Sigmoid colon (tissue), 6 donors: ENCODE measurements at regions not wholly inside any gene's neighbourhood (a gene's known extent, or its start where the extent isn't known, plus 50 kb on each side); places are given as distances from the start of the nearest gene placed in this dataset.

ENCODE experiments used
- DNase-seq: peaks from one replicate; pipeline ENCODE4 v3.0.0-alpha.2; 2019
- H3K27ac ChIP-seq, 4 donors: fragments of 200-600 bp; sonication (generic); one replicate each; pipeline ENCODE4 v1.5.1; 2016 to 2019; ENCODE audit warnings: mild to moderate bottlenecking in 1 of 4
- H3K27me3 ChIP-seq, 3 donors: fragments of 200-600 bp; sonication (generic); one replicate each; pipeline ENCODE4 v1.5.1; 2019; ENCODE audit warnings: mild to moderate bottlenecking in 1 of 3
- H3K36me3 ChIP-seq, 4 donors: fragments of 200-600 bp; sonication (generic); one replicate each; pipeline ENCODE4 v1.5.1; 2016 to 2019
- H3K4me1 ChIP-seq, 4 donors: fragments of 200-600 bp; sonication (generic); one replicate each; pipeline ENCODE4 v1.5.1; 2017 to 2019
- H3K4me3 ChIP-seq, 4 donors: fragments of 200-600 bp; sonication (generic); one replicate each; pipeline ENCODE4 v1.5.1; 2017 to 2019; ENCODE audit warnings: mild to moderate bottlenecking in 2 of 4, moderate library complexity in 1 of 4
- H3K9me3 ChIP-seq, 4 donors: fragments of 200-600 bp in 3 of 4; sonication (generic) in 3 of 4; one replicate each; pipeline versions ENCODE4 v1.5.1 to v1.6.1; 2013 to 2019
- EP300 ChIP-seq, 4 donors: sonication (generic); formaldehyde crosslinking; IDR thresholded peaks; one replicate each; pipeline ENCODE4 v1.6.1; 2017; ENCODE audit warnings: antibody characterized with exemption in 4 of 4
- POLR2A ChIP-seq, 2 donors: fragments of 450-650 bp; IDR thresholded peaks; one replicate each; pipeline ENCODE4 v1.6.1; 2016; ENCODE audit warnings: antibody characterized with exemption in 2 of 2, mild to moderate bottlenecking in 2 of 2, moderate library complexity in 2 of 2
- POLR2AphosphoS5 ChIP-seq, 4 donors: sonication (generic); formaldehyde crosslinking; IDR thresholded peaks; one replicate each; pipeline ENCODE4 v1.6.1; 2017; ENCODE audit warnings: antibody characterized with exemption in 4 of 4
- WGBS, 2 donors: extraction: QIAGEN DNeasy Blood & Tissue Kit; methylation state at CpG; one replicate each; pipeline ENCODE4 v1.1.7; 2013; 5-methylcytosine and 5-hydroxymethylcytosine counted together
- intact Hi-C: fragments of 100-400 bp; cut with DNase I; formaldehyde crosslinking; loops from one replicate; pipeline ENCODE4 v1.15.1; 2023
- TF ChIP-seq, protein P1 (sequence below), 4 experiments: fragments of 450-650 bp in 3 of 4; fragments of 200-600 bp in 1 of 4; IDR thresholded peaks; one replicate each; pipeline ENCODE4 v1.5.1; 2016 to 2019; ENCODE audit warnings: antibody characterized with exemption in 4 of 4, mild to moderate bottlenecking in 3 of 4, moderate library complexity in 2 of 4
- donor health status: healthy with polysubstance abuse.
- donor health status: healthy.

DNA sequence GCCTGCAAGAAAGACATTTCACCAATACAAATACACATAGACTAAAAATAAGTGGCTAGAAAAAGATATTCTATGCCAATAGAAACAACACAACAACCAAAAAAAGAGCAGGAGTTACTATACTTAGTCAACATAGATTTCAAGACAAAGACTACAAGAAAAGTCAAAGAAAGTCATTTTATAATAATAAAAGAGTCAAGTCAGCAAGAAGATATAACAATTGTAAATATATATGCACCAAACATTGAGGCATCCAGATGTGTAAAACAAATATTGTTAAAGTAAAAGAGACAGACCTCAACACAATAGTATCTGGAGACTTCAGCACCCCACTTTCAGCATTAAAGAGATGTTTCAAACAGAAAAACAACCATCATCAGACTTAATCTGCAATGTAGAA, 104.6 kb downstream of the AMY1C start:
- Histone ChIP-seq H3K9me3 (peaks cover 0 to 5% (median 0%) of the 10 kb centered on the region in 4 donors), H3K27me3 (no peaks in the 10 kb centered on the region), H3K4me3 (no peak overlapping the region), H3K4me1 (no peaks in the 10 kb centered on the region), H3K36me3 (no peaks in the 10 kb centered on the region), H3K27ac (no peak overlapping the region)
- TF ChIP-seq, protein P1, sequence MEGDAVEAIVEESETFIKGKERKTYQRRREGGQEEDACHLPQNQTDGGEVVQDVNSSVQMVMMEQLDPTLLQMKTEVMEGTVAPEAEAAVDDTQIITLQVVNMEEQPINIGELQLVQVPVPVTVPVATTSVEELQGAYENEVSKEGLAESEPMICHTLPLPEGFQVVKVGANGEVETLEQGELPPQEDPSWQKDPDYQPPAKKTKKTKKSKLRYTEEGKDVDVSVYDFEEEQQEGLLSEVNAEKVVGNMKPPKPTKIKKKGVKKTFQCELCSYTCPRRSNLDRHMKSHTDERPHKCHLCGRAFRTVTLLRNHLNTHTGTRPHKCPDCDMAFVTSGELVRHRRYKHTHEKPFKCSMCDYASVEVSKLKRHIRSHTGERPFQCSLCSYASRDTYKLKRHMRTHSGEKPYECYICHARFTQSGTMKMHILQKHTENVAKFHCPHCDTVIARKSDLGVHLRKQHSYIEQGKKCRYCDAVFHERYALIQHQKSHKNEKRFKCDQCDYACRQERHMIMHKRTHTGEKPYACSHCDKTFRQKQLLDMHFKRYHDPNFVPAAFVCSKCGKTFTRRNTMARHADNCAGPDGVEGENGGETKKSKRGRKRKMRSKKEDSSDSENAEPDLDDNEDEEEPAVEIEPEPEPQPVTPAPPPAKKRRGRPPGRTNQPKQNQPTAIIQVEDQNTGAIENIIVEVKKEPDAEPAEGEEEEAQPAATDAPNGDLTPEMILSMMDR (IDR thresholded peaks at IDR 0.05) = no peak
- TF ChIP-seq EP300 (IDR thresholded peaks at IDR 0.05) = no peak
- TF ChIP-seq POLR2AphosphoS5 (IDR thresholded peaks at IDR 0.05) = no peak
- no peak for TF ChIP-seq POLR2A (IDR thresholded peaks at IDR 0.05)
- no peak for DNase-seq
- intact Hi-C loops = no loop called here

DNA sequence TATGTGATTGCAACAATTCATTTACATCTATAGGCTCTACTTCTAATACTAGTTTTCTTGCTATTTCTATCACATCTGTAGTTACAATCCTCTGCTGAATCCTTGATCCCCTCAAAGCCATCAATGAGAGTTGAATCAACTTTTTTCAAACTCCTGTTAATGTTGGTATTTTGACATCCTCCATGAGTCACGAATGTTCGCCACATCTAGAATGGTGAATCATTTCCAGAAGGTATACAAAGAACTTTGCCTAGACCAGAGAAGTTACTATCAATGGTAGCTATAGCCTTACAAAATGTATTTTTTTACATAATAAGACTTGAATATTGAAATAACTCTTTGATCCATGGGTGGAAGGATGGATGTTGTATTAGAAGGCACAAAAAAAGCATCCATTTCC, 110.0 kb downstream of the AMY1C start:
- Histone ChIP-seq H3K4me1 (no peaks in the 10 kb centered on the region), H3K4me3 (no peak overlapping the region), H3K27me3 (no peaks in the 10 kb centered on the region), H3K27ac (no peak overlapping the region), H3K36me3 (no peaks in the 10 kb centered on the region), H3K9me3 (no peaks in the 10 kb centered on the region)
- no peak for DNase-seq
- TF ChIP-seq POLR2AphosphoS5 (IDR thresholded peaks at IDR 0.05) = no peak
- TF ChIP-seq POLR2A (IDR thresholded peaks at IDR 0.05) = no peak
- TF ChIP-seq EP300 (IDR thresholded peaks at IDR 0.05) = no peak
- TF ChIP-seq, protein P1 (IDR thresholded peaks at IDR 0.05) = no peak
- 88 to 89% methylated on average over 2 of the region's 2 CpGs for WGBS, 2 donors
- intact Hi-C loops = no loop called here

- Histone ChIP-seq H3K4me3 (no peak overlapping the region), H3K27ac (no peak overlapping the region), H3K36me3 (no peaks in the 10 kb centered on the region), H3K4me1 (no peaks in the 10 kb centered on the region), H3K27me3 (no peaks in the 10 kb centered on the region), H3K9me3 (no peaks in the 10 kb centered on the region)
- DNase-seq = no peak
- intact Hi-C loops = no loop called here
- TF ChIP-seq, protein P1 (IDR thresholded peaks at IDR 0.05) = no peak
- no peak for TF ChIP-seq POLR2A (IDR thresholded peaks at IDR 0.05)
- no peak for TF ChIP-seq EP300 (IDR thresholded peaks at IDR 0.05)
- no peak for TF ChIP-seq POLR2AphosphoS5 (IDR thresholded peaks at IDR 0.05)
- 76 to 83% methylated on average over 3 of the region's 3 CpGs for WGBS, 2 donors
These were observed 149.1 kb downstream of the AMY1C start for GRCh38 chr1:103898576-103899345.

DNA sequence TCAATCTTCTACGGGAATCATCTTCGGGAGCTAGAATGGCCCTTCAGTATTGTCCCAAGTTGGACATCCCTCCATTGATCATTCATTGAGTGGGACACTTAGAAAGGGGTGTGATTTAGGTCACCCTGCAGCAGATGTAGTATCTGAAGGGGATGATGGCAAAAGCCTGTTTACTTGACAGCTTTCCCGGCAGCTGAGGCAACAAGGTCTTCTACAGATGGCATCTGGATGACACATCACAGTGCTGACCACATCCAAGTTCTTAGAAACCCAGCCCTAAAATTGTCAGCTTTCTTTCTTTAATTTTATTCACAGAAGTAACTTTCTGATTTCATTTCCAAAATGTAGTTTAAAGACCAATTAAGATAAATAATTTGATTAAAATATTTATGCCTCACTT, 150.3 kb downstream of the AMY1C start:
- no peaks in the 10 kb centered on the region for H3K4me1 ChIP-seq
- intact Hi-C loops = no loop called here
- no peaks in the 10 kb centered on the region for H3K36me3 ChIP-seq
- no peaks in the 10 kb centered on the region for H3K27me3 ChIP-seq
- H3K9me3 ChIP-seq = no peaks in the 10 kb centered on the region
- H3K4me3 ChIP-seq = no peak overlapping the region
- no peak overlapping the region for H3K27ac ChIP-seq
- no peak for DNase-seq
- no peak for TF ChIP-seq POLR2AphosphoS5 (IDR thresholded peaks at IDR 0.05)
- TF ChIP-seq, protein P1 (IDR thresholded peaks at IDR 0.05) = no peak
- TF ChIP-seq EP300 (IDR thresholded peaks at IDR 0.05) = no peak
- TF ChIP-seq POLR2A (IDR thresholded peaks at IDR 0.05) = no peak
- 89 to 92% methylated on average over 3 of the region's 3 CpGs for WGBS, 2 donors

DNA sequence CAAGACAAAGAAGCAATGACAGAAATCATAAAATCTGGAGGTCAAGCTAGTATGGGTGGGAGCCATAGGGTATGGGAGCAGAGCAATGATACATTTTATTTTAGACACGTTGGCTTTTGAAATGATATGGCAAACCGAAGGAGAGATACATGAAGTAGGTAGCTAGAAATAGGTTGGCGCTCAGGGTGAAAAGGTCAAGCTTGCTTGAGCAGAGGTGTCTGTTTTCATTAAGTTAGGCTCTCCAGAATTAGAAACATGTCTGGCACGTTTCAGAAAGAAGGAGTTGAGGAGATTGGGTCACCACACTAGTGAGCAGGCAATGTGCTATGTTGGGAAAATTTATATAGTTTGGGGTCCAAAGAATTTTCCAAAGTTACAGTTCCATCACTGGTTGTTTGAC, 151.4 kb downstream of the AMY1C start:
- 66 to 69% methylated on average over 4 of the region's 4 CpGs for WGBS, 2 donors
- Histone ChIP-seq H3K4me1 (no peaks in the 10 kb centered on the region), H3K9me3 (no peaks in the 10 kb centered on the region), H3K27me3 (no peaks in the 10 kb centered on the region), H3K4me3 (no peak overlapping the region), H3K36me3 (no peaks in the 10 kb centered on the region), H3K27ac (no peak overlapping the region)
- no peak for TF ChIP-seq POLR2AphosphoS5 (IDR thresholded peaks at IDR 0.05)
- TF ChIP-seq, protein P1 (IDR thresholded peaks at IDR 0.05) = no peak
- no peak for TF ChIP-seq EP300 (IDR thresholded peaks at IDR 0.05)
- TF ChIP-seq POLR2A (IDR thresholded peaks at IDR 0.05) = no peak
- intact Hi-C loops = no loop called here
- no peak for DNase-seq
